Glutamatergic neuron (in vitro differentiated cells): ENCODE measurements at regions not wholly inside any gene's neighbourhood (a gene's known extent, or its start where the extent isn't known, plus 50 kb on each side); places are given as distances from the start of the nearest gene placed in this dataset.
A peak's percentile ranks its signal among the peaks of the same experiment; 100 is the strongest.

Experiments
- DNase-seq: peaks from one replicate; pipeline ENCODE4 v3.0.0; 2022
- H3K27ac Mint-ChIP-seq: one replicate; pipeline ENCODE4 v1.8.0; 2020; ENCODE audit warnings: mild to moderate bottlenecking, mixed read lengths, inconsistent platforms; ENCODE audit not compliant: unreplicated experiment
- H3K27me3 Mint-ChIP-seq: one replicate; pipeline ENCODE4 v1.8.0; 2020; ENCODE audit warnings: mild to moderate bottlenecking, moderate library complexity, mixed read lengths, inconsistent platforms; ENCODE audit not compliant: unreplicated experiment
- H3K36me3 Mint-ChIP-seq: one replicate; pipeline ENCODE4 v1.8.0; 2020; ENCODE audit warnings: mild to moderate bottlenecking, mixed read lengths, inconsistent platforms; ENCODE audit not compliant: unreplicated experiment
- H3K4me1 Mint-ChIP-seq: one replicate; pipeline ENCODE4 v1.8.0; 2020; ENCODE audit warnings: mild to moderate bottlenecking, low read depth, mixed read lengths, inconsistent platforms; ENCODE audit not compliant: unreplicated experiment
- H3K4me3 Mint-ChIP-seq: one replicate; pipeline ENCODE4 v1.8.0; 2020; ENCODE audit warnings: mild to moderate bottlenecking, mixed read lengths, inconsistent platforms; ENCODE audit not compliant: unreplicated experiment
- H3K9me3 Mint-ChIP-seq: one replicate; pipeline ENCODE4 v1.8.0; 2020; ENCODE audit warnings: mild to moderate bottlenecking, moderate library complexity, mixed read lengths, inconsistent platforms; ENCODE audit not compliant: unreplicated experiment
- TF ChIP-seq, protein P1 (sequence below): fragments of 200-600 bp; sonication (generic); IDR thresholded peaks from one replicate; pipeline ENCODE4 v1.5.0; 2021; ENCODE audit not compliant: partially characterized antibody, unreplicated experiment

DNA sequence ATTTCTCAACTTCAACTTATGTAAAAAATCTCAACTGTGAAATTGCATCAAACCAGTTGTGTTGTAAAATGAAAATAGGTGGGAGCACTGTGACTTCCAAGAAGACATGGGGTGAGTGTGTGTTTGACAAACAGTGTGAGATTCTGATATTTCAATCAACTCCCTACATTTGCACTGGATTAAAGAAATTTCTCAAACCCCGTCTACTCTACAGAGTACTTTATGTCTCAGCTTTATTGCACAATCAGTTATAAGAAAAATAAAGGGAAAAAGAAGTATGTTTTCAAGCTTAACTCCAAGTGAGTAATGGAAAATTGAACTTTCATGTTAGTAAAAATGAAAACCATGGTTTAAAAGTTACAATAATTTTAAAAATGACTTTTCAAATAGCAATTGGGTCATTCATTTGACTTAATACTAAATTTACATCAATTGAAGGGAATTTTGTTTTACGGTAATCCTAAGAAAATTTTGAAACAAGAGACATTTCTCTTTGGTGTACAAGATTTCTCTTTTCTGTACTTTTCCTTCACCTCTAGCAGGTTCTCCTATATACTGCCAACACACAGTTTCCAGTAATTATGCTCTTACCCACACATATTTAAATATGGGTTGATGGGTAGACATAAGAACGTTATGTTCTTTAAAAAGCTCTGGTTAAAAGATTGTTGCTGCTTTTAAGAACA, 80.3 kb downstream of the CDO1 start:
- no peak overlapping the region for H3K4me3 Mint-ChIP-seq
- peaks cover 2% of the 10 kb centered on the region for H3K27me3 Mint-ChIP-seq
- DNase-seq: no peak
- peaks cover 11% of the 10 kb centered on the region for H3K36me3 Mint-ChIP-seq
- H3K27ac Mint-ChIP-seq: no peak overlapping the region
- peaks cover 17% of the 10 kb centered on the region for H3K4me1 Mint-ChIP-seq
- peaks cover 2% of the 10 kb centered on the region for H3K9me3 Mint-ChIP-seq
- TF ChIP-seq, protein P1, sequence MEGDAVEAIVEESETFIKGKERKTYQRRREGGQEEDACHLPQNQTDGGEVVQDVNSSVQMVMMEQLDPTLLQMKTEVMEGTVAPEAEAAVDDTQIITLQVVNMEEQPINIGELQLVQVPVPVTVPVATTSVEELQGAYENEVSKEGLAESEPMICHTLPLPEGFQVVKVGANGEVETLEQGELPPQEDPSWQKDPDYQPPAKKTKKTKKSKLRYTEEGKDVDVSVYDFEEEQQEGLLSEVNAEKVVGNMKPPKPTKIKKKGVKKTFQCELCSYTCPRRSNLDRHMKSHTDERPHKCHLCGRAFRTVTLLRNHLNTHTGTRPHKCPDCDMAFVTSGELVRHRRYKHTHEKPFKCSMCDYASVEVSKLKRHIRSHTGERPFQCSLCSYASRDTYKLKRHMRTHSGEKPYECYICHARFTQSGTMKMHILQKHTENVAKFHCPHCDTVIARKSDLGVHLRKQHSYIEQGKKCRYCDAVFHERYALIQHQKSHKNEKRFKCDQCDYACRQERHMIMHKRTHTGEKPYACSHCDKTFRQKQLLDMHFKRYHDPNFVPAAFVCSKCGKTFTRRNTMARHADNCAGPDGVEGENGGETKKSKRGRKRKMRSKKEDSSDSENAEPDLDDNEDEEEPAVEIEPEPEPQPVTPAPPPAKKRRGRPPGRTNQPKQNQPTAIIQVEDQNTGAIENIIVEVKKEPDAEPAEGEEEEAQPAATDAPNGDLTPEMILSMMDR: no peak

DNA sequence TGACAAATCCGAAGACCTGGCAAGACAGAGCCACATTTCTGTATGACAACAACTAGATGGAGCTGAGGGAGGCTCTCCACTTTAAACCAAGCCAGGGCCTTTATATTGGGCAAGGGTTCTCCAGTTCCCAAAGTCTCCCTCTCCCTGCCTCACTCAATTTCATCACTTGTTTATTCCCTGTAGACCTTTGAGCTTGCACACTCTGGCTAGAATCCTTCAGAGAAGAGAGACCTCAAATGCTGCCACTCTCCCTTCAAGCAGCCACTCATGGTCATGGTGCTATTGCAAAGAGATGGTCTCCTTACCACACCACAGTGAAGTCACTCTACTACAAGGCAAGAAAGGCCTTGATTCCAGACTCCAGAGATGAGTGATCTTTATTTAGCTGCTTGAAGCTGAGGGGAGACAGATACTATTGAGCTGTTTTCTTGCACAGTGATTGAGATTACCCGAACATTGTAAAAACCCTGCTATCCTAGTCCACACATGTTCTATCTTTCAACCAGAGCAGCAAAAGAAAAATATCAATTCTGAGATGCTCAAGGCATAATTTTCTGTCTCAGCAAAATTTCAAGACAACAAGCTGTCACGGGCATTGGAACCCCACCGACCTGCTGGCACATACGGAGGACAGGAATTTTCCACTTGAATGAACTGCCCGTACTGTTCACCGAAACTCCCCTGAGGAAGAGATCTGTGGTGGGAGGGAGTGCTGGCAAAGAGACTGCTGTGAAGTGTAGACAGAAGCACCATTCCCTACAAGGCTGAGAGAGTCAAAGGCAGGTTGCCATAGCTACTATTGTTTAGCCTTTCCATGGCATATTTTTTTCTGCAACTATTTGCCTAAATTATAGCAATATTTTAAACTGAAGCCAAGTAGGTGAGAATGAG, 81.1 kb downstream of the CDO1 start:
- H3K27ac Mint-ChIP-seq: peak overlapping the region; percentile 41
- TF ChIP-seq, protein P1: no peak

DNA sequence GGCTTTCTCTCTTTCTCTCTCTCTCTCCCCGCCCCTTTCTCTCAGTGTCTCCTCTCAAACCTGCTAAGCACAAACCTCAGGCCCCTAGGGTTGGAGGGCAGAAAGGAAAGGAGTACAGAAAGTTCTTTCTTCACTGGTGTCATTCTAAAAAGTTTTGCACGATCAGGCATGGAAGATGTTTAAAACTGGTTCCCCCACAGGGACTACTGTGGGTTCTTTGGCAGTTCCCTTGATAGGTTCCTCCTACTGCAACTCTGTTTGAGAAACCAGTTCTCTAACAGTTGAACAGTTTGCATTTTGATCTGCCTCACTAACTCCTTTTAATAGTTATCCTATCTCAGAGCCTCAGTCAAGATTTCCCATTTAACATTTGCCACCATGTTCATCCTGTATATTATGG, 82.9 kb downstream of the CDO1 start:
- TF ChIP-seq, protein P1: no peak
- H3K4me3 Mint-ChIP-seq: no peak overlapping the region
- no peak overlapping the region for H3K27ac Mint-ChIP-seq
- H3K36me3 Mint-ChIP-seq: peaks cover 15% of the 10 kb centered on the region
- H3K4me1 Mint-ChIP-seq: peaks cover 17% of the 10 kb centered on the region
- H3K27me3 Mint-ChIP-seq: peaks cover 2% of the 10 kb centered on the region
- DNase-seq: no peak
- no peaks in the 10 kb centered on the region for H3K9me3 Mint-ChIP-seq

More for the DNA sequence above, 81.1 kb downstream of the CDO1 start:
- peaks cover 17% of the 10 kb centered on the region for H3K4me1 Mint-ChIP-seq
- H3K9me3 Mint-ChIP-seq: peaks cover under 1% of the 10 kb centered on the region
- peak; percentile 22 for DNase-seq
- peaks cover 2% of the 10 kb centered on the region for H3K27me3 Mint-ChIP-seq
- peak overlapping the region; percentile 70 for H3K4me3 Mint-ChIP-seq
- peaks cover 10% of the 10 kb centered on the region for H3K36me3 Mint-ChIP-seq

DNA sequence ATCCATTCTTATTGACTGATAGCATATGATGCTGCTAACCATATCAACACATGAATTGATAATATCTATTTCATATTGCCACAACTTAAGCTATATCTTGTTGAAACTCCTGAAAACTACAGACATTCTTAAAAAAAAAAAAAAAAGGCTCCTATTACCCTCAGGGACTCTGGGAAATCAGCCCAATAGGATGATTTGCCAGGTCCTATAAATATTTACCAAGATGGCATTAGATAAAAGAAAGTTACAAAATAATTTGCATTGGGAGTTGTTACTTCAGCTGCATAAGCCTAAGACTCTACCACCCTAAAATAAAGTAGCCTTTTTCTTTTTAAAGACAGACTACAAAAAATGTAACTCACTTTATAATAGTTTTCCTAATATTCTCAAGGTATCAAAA, 84.4 kb downstream of the CDO1 start:
- DNase-seq: no peak
- H3K4me1 Mint-ChIP-seq: peaks cover 17% of the 10 kb centered on the region
- TF ChIP-seq, protein P1: no peak
- H3K9me3 Mint-ChIP-seq: no peaks in the 10 kb centered on the region
- H3K27ac Mint-ChIP-seq: no peak overlapping the region
- peaks cover 18% of the 10 kb centered on the region for H3K36me3 Mint-ChIP-seq
- peaks cover 2% of the 10 kb centered on the region for H3K27me3 Mint-ChIP-seq
- no peak overlapping the region for H3K4me3 Mint-ChIP-seq

DNA sequence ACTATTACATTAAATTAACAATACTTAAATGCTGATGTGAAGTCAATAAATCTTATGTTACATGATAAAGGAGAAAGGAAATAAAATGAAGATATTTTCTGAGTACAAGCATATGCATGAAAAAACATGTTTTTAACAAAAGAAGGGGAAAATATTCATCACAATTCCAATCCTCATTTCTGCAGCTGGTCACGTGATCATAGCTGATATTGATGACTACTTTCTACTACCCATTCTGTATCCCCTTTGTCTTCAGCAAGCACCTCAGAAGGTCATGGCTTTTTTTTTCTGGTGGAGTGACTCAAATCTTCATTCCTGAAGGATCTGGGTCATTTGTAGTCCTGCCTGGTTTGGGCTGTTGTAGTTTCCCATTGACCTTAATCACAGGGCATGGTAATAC, 90.9 kb downstream of the CDO1 start:
- Mint-ChIP-seq H3K36me3 (peaks cover 15% of the 10 kb centered on the region), H3K4me1 (no peaks in the 10 kb centered on the region), H3K9me3 (no peaks in the 10 kb centered on the region), H3K27me3 (no peaks in the 10 kb centered on the region), H3K4me3 (no peak overlapping the region), H3K27ac (no peak overlapping the region)
- TF ChIP-seq, protein P1: no peak
- no peak for DNase-seq
